Loucy (cell line): ENCODE measurements at regions not wholly inside any gene's neighbourhood (a gene's known extent, or its start where the extent isn't known, plus 50 kb on each side); places are given as distances from the start of the nearest gene placed in this dataset.
"Not testable (repeated sequence)": the region's sequence is repeated elsewhere in the genome, so short reads cannot be mapped to it uniquely, and the experiment has no call there.

Experiments
- H2AFZ ChIP-seq: fragments of 200-600 bp; sonication (generic); 2 replicates; pipeline ENCODE4 v1.6.0; 2016; ENCODE audit warnings: antibody characterized with exemption, mild to moderate bottlenecking, low read length, moderate library complexity
- H3F3A ChIP-seq: fragments of 200-600 bp; 2 replicates; pipeline ENCODE4 v1.6.0; 2016; ENCODE audit warnings: antibody characterized with exemption, low read depth, mild to moderate bottlenecking
- H3K27me3 ChIP-seq: fragments of 200-600 bp; sonication (generic); 2 replicates; pipeline ENCODE4 v1.6.1; 2014; ENCODE audit warnings: low read length, mild to moderate bottlenecking; ENCODE audit not compliant: insufficient read depth, poor library complexity, severe bottlenecking
- H3K36me3 ChIP-seq: fragments of 200-600 bp; sonication (generic); 2 replicates; pipeline ENCODE4 v1.6.1; 2016; ENCODE audit warnings: low read length; ENCODE audit not compliant: insufficient read depth
- H3K4me1 ChIP-seq: fragments of 200-600 bp; sonication (generic); 2 replicates; pipeline ENCODE4 v1.5.1; 2014; ENCODE audit warnings: low read length, mild to moderate bottlenecking; ENCODE audit not compliant: insufficient read depth, poor library complexity, severe bottlenecking
- H3K4me2 ChIP-seq: fragments of 200-600 bp; sonication (generic); 2 replicates; pipeline ENCODE4 v1.6.0; 2014; ENCODE audit warnings: antibody characterized with exemption, low read length, low read depth, mild to moderate bottlenecking; ENCODE audit not compliant: poor library complexity, severe bottlenecking
- H3K4me3 ChIP-seq: fragments of 200-600 bp; sonication (generic); 2 replicates; pipeline ENCODE4 v1.5.1; 2014; ENCODE audit warnings: low read length, mild to moderate bottlenecking, mixed read lengths; ENCODE audit not compliant: poor library complexity, severe bottlenecking
- H3K79me2 ChIP-seq: fragments of 200-600 bp; sonication (generic); 2 replicates; pipeline ENCODE4 v1.6.1; 2014; ENCODE audit warnings: low read length; ENCODE audit not compliant: insufficient read depth
- H3K9ac ChIP-seq: fragments of 200-600 bp; sonication (generic); 2 replicates; pipeline ENCODE4 v1.6.0; 2014; ENCODE audit warnings: mild to moderate bottlenecking, low read depth, low read length, moderate library complexity; ENCODE audit not compliant: poor library complexity, severe bottlenecking
- H3K9me2 ChIP-seq: fragments of 200-600 bp; sonication (generic); replicated peaks from 2 replicates; pipeline ENCODE4 v1.6.1; 2016; ENCODE audit warnings: low read depth, low read length, mixed read lengths
- H3K9me3 ChIP-seq: fragments of 200-600 bp; sonication (generic); 2 replicates; pipeline ENCODE4 v1.6.1; 2014; ENCODE audit warnings: mild to moderate bottlenecking, antibody characterized with exemption, low read length, low read depth; ENCODE audit not compliant: insufficient read depth
- H4K20me1 ChIP-seq: fragments of 200-600 bp; sonication (generic); 2 replicates; pipeline ENCODE4 v1.6.0; 2014; ENCODE audit warnings: antibody characterized with exemption, low read length, mild to moderate bottlenecking; ENCODE audit not compliant: insufficient read depth, poor library complexity, severe bottlenecking
- CTCF ChIP-seq: fragments of 200-600 bp; sonication (generic); conservative IDR thresholded peaks from 2 replicates; pipeline ENCODE4 v1.5.1; 2014; ENCODE audit warnings: mild to moderate bottlenecking, antibody characterized with exemption, low read length
- EZH2phosphoT487 ChIP-seq: fragments of 200-600 bp; IDR thresholded peaks from 2 replicates; pipeline ENCODE4 v1.6.1; 2018; ENCODE audit warnings: antibody characterized with exemption, mild to moderate bottlenecking, moderate library complexity, borderline replicate concordance

GRCh38 chr7:76129366-76129765 is 72.3 kb upstream of the SRRM3 start:
- H4K20me1 ChIP-seq = no peaks in the 10 kb centered on the region
- no peaks in the 10 kb centered on the region for H3K27me3 ChIP-seq
- peaks cover 4% of the 10 kb centered on the region for H3K4me1 ChIP-seq
- no peak overlapping the region for H3K9ac ChIP-seq
- H2AFZ ChIP-seq = no peak overlapping the region
- TF ChIP-seq CTCF = no peak
- no peak for TF ChIP-seq EZH2phosphoT487
- no peak overlapping the region for H3K4me3 ChIP-seq
- H3F3A ChIP-seq = no peaks in the 10 kb centered on the region
- H3K9me3 ChIP-seq = no peaks in the 10 kb centered on the region
- H3K9me2 ChIP-seq = no peaks in the 10 kb centered on the region
- no peaks in the 10 kb centered on the region for H3K79me2 ChIP-seq
- no peak overlapping the region for H3K4me2 ChIP-seq
- H3K36me3 ChIP-seq = no peaks in the 10 kb centered on the region

GRCh38 chr7:76129836-76130235 is 71.9 kb upstream of the SRRM3 start:
- no peak overlapping the region for H3K4me2 ChIP-seq

GRCh38 chr7:76130661-76131060 is 71.0 kb upstream of the SRRM3 start:
- not testable (repeated sequence) for H3K9me3 ChIP-seq, H3K79me2 ChIP-seq, H2AFZ ChIP-seq, H3K4me2 ChIP-seq, H3F3A ChIP-seq, H3K9ac ChIP-seq, H4K20me1 ChIP-seq, H3K36me3 ChIP-seq, H3K27me3 ChIP-seq, H3K4me1 ChIP-seq, H3K4me3 ChIP-seq, H3K9me2 ChIP-seq
- TF ChIP-seq CTCF = peak; percentile 60

More at GRCh38 chr7:76129836-76130235, 71.9 kb upstream of the SRRM3 start:
- TF ChIP-seq CTCF (no peak), EZH2phosphoT487 (no peak)
- Histone ChIP-seq H2AFZ (no peak overlapping the region), H3K9me3 (no peaks in the 10 kb centered on the region), H3F3A (no peaks in the 10 kb centered on the region), H3K27me3 (no peaks in the 10 kb centered on the region), H3K4me3 (no peak overlapping the region), H3K4me1 (peaks cover 4% of the 10 kb centered on the region), H3K9me2 (no peaks in the 10 kb centered on the region), H3K79me2 (no peaks in the 10 kb centered on the region), H3K36me3 (no peaks in the 10 kb centered on the region), H3K9ac (no peak overlapping the region), H4K20me1 (no peaks in the 10 kb centered on the region)

- not testable (repeated sequence) for H3F3A ChIP-seq, H3K79me2 ChIP-seq, H3K36me3 ChIP-seq, H3K9me2 ChIP-seq, H2AFZ ChIP-seq, H3K4me2 ChIP-seq, H4K20me1 ChIP-seq, H3K27me3 ChIP-seq, H3K4me1 ChIP-seq, H3K9me3 ChIP-seq, H3K4me3 ChIP-seq, H3K9ac ChIP-seq
Observed at GRCh38 chr7:76131887-76132286, 69.8 kb upstream of the SRRM3 start.
